Peyer's patch (tissue), 4 donors: ENCODE measurements at regions not wholly inside any gene's neighbourhood (a gene's known extent, or its start where the extent isn't known, plus 50 kb on each side); places are given as distances from the start of the nearest gene placed in this dataset.

Source experiments
- DNase-seq, 3 donors: peaks; one replicate each; pipeline ENCODE4 v3.0.0-alpha.2; 2017 to 2019
- H3K27ac ChIP-seq, 4 donors: fragments of 200-600 bp; sonication (generic); one replicate each; pipeline ENCODE4 v1.5.1; 2016 to 2019
- H3K27me3 ChIP-seq, 2 donors: fragments of 200-600 bp; sonication (generic); one replicate each; pipeline ENCODE4 v1.5.1; 2019
- H3K36me3 ChIP-seq, 3 donors: fragments of 200-600 bp; sonication (generic); one replicate each; pipeline ENCODE4 v1.5.1; 2016 to 2019
- H3K4me1 ChIP-seq, 4 donors: fragments of 200-600 bp; sonication (generic); one replicate each; pipeline ENCODE4 v1.5.1; 2016 to 2019
- H3K4me3 ChIP-seq, 4 donors: fragments of 200-600 bp; sonication (generic); 1 replicate in 3 of 4; 2 replicates in 1 of 4; pipeline ENCODE4 v1.5.1; 2016 to 2019; ENCODE audit warnings: mild to moderate bottlenecking in 1 of 4
- H3K9me3 ChIP-seq, 4 donors: fragments of 200-600 bp; sonication (generic); one replicate each; pipeline ENCODE4 v1.5.1; 2016 to 2019; ENCODE audit warnings: mild to moderate bottlenecking in 1 of 4
- POLR2A ChIP-seq, 2 donors: fragments of 450-650 bp; IDR thresholded peaks; one replicate each; pipeline ENCODE4 v1.5.1; 2017; ENCODE audit warnings: antibody characterized with exemption in 2 of 2, mild to moderate bottlenecking in 2 of 2, moderate library complexity in 2 of 2
- TF ChIP-seq, protein P1 (sequence below), 6 experiments: fragments of 450-650 bp in 4 of 6; fragments of 200-600 bp in 2 of 6; sonication (generic) in 1 of 6; IDR thresholded peaks; one replicate each; pipeline ENCODE4 v1.5.1; 2017 to 2019; ENCODE audit warnings: antibody characterized with exemption in 6 of 6, mild to moderate bottlenecking in 3 of 6, moderate library complexity in 1 of 6

- Histone ChIP-seq H3K4me1 (no peaks in the 10 kb centered on the region), H3K9me3 (no peaks in the 10 kb centered on the region), H3K4me3 (no peak overlapping the region), H3K27me3 (no peaks in the 10 kb centered on the region), H3K27ac (no peak overlapping the region), H3K36me3 (no peaks in the 10 kb centered on the region)
- no peak for DNase-seq
- TF ChIP-seq POLR2A (IDR thresholded peaks at IDR 0.05): no peak
- TF ChIP-seq, protein P1, sequence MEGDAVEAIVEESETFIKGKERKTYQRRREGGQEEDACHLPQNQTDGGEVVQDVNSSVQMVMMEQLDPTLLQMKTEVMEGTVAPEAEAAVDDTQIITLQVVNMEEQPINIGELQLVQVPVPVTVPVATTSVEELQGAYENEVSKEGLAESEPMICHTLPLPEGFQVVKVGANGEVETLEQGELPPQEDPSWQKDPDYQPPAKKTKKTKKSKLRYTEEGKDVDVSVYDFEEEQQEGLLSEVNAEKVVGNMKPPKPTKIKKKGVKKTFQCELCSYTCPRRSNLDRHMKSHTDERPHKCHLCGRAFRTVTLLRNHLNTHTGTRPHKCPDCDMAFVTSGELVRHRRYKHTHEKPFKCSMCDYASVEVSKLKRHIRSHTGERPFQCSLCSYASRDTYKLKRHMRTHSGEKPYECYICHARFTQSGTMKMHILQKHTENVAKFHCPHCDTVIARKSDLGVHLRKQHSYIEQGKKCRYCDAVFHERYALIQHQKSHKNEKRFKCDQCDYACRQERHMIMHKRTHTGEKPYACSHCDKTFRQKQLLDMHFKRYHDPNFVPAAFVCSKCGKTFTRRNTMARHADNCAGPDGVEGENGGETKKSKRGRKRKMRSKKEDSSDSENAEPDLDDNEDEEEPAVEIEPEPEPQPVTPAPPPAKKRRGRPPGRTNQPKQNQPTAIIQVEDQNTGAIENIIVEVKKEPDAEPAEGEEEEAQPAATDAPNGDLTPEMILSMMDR (IDR thresholded peaks at IDR 0.05): no peak
These were observed 73.7 kb upstream of the WDR72 start for GRCh38 chr15:53833134-53833624.

- DNase-seq: no peak
- no peaks in the 10 kb centered on the region for H3K9me3 ChIP-seq
- no peaks in the 10 kb centered on the region for H3K36me3 ChIP-seq
- no peaks in the 10 kb centered on the region for H3K27me3 ChIP-seq
- no peak overlapping the region for H3K4me3 ChIP-seq
- no peaks in the 10 kb centered on the region for H3K4me1 ChIP-seq
- no peak overlapping the region for H3K27ac ChIP-seq
- no peak for TF ChIP-seq POLR2A (IDR thresholded peaks at IDR 0.05)
- TF ChIP-seq, protein P1 (IDR thresholded peaks at IDR 0.05): no peak
These were observed 72.7 kb upstream of the WDR72 start for GRCh38 chr15:53831907-53832770.

DNA sequence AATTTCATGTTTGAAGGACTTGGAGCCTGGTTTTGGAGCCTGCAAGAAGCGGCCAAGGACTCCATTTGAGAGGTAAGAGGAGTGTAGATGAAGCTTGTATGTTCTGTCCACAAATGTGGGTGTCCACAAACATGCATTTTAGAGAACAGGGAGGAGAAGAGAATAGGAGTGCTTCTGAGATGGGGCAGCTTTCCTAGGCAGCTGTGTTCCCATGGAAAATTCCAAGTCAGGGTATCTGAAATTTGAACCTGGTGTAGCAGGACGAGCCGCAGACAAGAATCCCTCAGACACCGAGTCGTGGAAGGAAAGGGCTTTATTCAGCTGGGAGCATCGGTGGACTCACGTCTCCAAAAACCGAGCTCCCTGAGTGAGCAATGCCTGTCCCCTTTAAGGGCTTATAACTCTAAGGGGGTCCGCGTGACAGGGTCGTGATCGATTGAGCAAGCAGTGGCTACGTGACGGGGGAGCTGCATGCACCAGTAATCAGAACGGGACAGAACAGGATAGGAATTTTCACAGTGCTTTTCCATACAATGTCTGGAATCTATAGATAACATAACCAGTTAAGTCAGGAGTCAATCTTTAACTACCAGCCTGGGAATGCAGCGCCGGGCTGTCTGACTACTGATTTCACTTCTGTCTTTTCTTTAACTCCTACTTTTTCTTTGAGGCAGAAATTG, 71.4 kb upstream of the WDR72 start:
- no peaks in the 10 kb centered on the region for H3K9me3 ChIP-seq
- DNase-seq: no peak
- TF ChIP-seq, protein P1 (IDR thresholded peaks at IDR 0.05): no peak
- TF ChIP-seq POLR2A (IDR thresholded peaks at IDR 0.05): no peak
- no peaks in the 10 kb centered on the region for H3K36me3 ChIP-seq
- H3K27ac ChIP-seq: no peak overlapping the region
- no peaks in the 10 kb centered on the region for H3K4me1 ChIP-seq
- no peak overlapping the region for H3K4me3 ChIP-seq
- H3K27me3 ChIP-seq: no peaks in the 10 kb centered on the region

GRCh38 chr15:53829923-53830459, 70.5 kb upstream of the WDR72 start:
- Histone ChIP-seq H3K36me3 (no peaks in the 10 kb centered on the region), H3K4me1 (no peaks in the 10 kb centered on the region), H3K4me3 (no peak overlapping the region), H3K9me3 (no peaks in the 10 kb centered on the region), H3K27me3 (no peaks in the 10 kb centered on the region), H3K27ac (no peak overlapping the region)
- TF ChIP-seq, protein P1 (IDR thresholded peaks at IDR 0.05): no peak
- TF ChIP-seq POLR2A (IDR thresholded peaks at IDR 0.05): no peak
- DNase-seq: no peak

- Histone ChIP-seq H3K4me1 (no peaks in the 10 kb centered on the region), H3K36me3 (no peaks in the 10 kb centered on the region), H3K27me3 (no peaks in the 10 kb centered on the region), H3K27ac (no peak overlapping the region), H3K4me3 (no peak overlapping the region), H3K9me3 (no peaks in the 10 kb centered on the region)
- TF ChIP-seq POLR2A (IDR thresholded peaks at IDR 0.05): no peak
- TF ChIP-seq, protein P1 (IDR thresholded peaks at IDR 0.05): no peak
- no peak for DNase-seq
These were observed 70.0 kb upstream of the WDR72 start for GRCh38 chr15:53829471-53829870.
